Spleen (tissue), 7 donors: ENCODE measurements at regions not wholly inside any gene's neighbourhood (a gene's known extent, or its start where the extent isn't known, plus 50 kb on each side); places are given as distances from the start of the nearest gene placed in this dataset.

Experiments
- CTCF ChIP-seq, 11 experiments: fragments of 200-600 bp in 7 of 11; fragments of 450-650 bp in 4 of 11; sonication (generic) in 4 of 11; IDR thresholded peaks in 8 of 11; conservative IDR thresholded peaks in 3 of 11; 1 replicate in 7 of 11; 2 replicates in 4 of 11; pipeline versions ENCODE4 v1.4.0 to v1.8.0; 2016 to 2021; ENCODE audit warnings: antibody characterized with exemption in 11 of 11, inconsistent platforms in 4 of 11, mild to moderate bottlenecking in 1 of 11
- POLR2A ChIP-seq, 3 donors: fragments of 450-650 bp; IDR thresholded peaks; one replicate each; pipeline ENCODE4 v1.5.1; 2017; ENCODE audit warnings: antibody characterized with exemption in 3 of 3, mild to moderate bottlenecking in 1 of 3
- POLR2AphosphoS5 ChIP-seq, 3 donors: sonication (generic); formaldehyde crosslinking; IDR thresholded peaks; one replicate each; pipeline ENCODE4 v1.5.1; 2017; ENCODE audit warnings: antibody characterized with exemption in 3 of 3
- donor health status: DM: no; HTN: no; CAD: no; lungs with moderate emphysema.
- donor health status: DM: no; HTN: no; CAD: no.
- donor health status: DM: no; HTN: no; CAD: no.

GRCh38 chr9:27654629-27655285, 81.5 kb upstream of the C9orf72 start:
- no peak for TF ChIP-seq CTCF (IDR thresholded peaks at IDR 0.05 in 8 of 11, conservative IDR thresholded peaks at IDR 0.05 in 3 of 11)
- no peak for TF ChIP-seq POLR2A (IDR thresholded peaks at IDR 0.05)
- TF ChIP-seq POLR2AphosphoS5 (IDR thresholded peaks at IDR 0.05): no peak
